NOMO-1 (cell line): ENCODE measurements at regions not wholly inside any gene's neighbourhood (a gene's known extent, or its start where the extent isn't known, plus 50 kb on each side); places are given as distances from the start of the nearest gene placed in this dataset.
"Not testable (repeated sequence)": the region's sequence is repeated elsewhere in the genome, so short reads cannot be mapped to it uniquely, and the experiment has no call there.

Experiments
- DNase-seq, 2 experiments: peaks; one replicate each; lab custom pipeline; 2025; ENCODE audit not compliant: unreplicated experiment in 2 of 2; lab: John Stamatoyannopoulos, UW

DNA sequence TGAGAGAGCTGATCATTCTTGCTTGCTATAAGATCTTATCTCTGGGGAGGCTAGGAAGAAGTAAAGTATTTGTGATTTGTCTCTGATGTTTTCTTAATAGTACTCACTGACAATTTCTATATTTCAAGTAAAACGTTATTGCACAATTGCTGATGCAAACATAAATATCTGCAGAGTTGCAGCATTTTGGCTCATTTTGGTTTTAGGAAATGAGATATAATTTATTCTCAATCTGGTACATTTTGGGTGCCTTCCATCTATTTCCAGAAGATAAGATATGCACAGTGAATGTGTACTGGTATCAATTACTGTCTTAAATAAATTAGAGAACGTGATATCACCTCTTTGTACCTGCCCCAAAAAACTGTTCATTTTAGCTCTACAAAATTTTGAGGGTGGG, 1431.5 kb downstream of the BRINP3 start:
- no peak for DNase-seq

DNA sequence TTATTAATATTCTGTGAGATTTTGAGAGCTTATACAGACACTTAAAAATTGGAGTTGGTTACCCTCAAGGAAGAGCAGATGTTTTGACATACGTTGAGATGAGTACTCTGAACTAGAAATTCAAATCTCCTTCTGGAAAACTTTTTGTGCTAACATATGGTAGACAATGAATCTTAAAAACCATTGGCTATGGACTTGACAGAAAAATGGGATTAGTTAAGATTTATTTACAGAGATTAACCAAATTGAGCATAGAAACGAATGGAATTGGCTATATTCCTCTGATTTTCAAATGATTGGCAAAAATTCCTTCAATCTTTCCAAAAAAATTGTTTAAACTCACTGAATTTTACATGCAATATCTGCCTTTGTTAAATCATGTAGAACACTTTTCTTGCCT, 1392.9 kb downstream of the BRINP3 start:
- DNase-seq = no peak

DNA sequence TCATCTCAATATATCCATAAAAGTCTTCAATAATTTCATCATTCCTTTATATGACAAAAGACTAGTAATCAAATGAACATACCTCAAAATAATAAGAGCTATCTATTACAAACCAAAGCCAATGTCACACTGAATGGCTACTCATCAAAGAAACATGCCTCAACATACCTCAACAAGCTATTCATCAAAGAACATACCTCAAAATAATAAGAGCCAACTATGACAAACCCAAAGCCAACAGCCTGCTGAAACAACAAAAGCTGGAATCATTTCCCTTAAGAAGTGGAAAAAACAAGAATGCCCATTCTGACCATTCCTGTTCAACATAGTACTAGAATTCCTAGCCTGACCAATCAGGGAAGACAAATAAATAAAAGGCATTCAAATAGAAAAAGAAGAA, 1373.7 kb downstream of the BRINP3 start:
- DNase-seq = no peak

- no peak for DNase-seq
These were observed 1360.4 kb downstream of the BRINP3 start for GRCh38 chr1:189117072-189117770.

DNA sequence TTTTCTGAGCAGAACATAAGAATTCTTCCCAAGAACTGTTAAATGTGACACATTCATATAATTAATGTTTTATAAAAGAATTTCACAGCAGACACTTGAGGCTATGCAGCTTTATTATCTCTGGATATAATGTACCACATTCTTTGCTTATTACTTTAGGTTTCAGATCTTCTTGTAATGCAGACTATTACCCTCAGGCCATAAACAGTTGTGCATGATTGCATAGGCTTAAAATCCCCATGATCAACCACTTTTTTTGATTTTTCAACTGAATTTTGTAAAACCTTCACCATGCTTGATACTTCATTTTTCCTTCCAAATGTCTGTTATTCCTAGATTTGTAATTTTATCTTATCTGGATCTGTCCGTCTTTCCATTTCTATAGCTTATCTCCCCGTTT, 1355.7 kb downstream of the BRINP3 start:
- no peak for DNase-seq

- no peak for DNase-seq
These were observed 1352.0 kb downstream of the BRINP3 start for GRCh38 chr1:189125694-189126093.

GRCh38 chr1:189131576-189131975, 1346.1 kb downstream of the BRINP3 start:
- DNase-seq = no peak

GRCh38 chr1:189139748-189140147, 1337.9 kb downstream of the BRINP3 start:
- not testable (repeated sequence) for DNase-seq

GRCh38 chr1:189141056-189141455, 1336.6 kb downstream of the BRINP3 start:
- DNase-seq = no peak

DNA sequence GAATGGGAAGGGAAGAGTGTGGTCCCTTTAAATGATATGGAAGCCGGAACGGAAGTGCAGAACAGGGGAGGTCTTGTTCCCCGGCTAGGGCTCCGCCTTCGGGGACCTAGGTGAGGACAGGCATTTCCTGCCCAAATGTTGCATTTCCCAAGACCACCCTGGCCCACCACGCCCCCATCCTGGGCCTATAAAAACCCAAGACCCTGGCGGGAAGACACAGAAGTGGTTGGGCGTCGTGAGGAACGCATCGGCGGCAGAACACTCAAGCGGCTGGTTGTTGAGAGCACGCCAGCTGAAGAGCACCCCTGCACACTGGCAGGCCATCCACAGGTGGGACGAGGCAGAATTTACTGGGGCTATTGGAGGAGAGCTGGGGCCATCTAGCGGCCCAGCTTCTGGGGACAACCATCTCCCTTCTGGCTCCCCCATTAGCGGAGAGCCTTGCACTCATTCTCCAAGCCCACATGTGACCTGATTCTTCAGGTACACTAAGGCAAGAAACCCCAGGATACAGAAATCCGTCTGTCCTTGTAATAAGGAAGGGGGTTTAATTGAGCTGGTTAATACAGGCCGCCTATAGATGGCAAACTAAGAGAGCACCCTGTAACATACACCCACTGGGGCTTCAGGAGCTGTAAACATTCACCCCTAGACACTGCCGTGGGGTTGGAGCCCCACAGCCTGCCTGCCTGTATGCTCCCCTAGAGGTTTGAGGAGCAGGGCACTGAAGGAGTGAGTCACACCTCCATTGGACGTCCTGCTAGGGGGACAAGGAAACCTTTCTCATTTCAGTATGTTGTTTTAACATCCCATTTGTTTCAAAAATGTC, 1327.9 kb downstream of the BRINP3 start:
- no peak for DNase-seq

- DNase-seq = no peak
These were observed 1327.0 kb downstream of the BRINP3 start for GRCh38 chr1:189150624-189151023.

DNA sequence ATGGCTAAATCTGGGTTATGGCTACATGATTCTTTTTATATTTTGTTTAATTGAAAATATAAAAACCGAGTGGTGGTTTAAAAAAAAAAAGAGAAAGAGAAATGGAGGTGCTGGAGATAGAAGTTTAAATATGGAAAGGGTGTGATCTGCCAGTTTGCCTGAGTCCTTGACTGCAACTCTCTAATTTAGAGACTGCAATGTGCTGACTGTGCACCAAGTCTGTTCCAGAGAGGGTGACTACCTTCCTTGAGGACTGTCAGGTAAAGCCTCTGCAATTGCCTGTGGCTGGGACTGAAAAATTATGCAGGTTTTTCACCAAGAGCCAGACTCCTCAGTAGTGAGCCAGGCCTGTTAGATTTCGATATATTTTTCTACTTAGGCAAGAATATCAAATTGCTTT, 1326.3 kb downstream of the BRINP3 start:
- DNase-seq = no peak

DNA sequence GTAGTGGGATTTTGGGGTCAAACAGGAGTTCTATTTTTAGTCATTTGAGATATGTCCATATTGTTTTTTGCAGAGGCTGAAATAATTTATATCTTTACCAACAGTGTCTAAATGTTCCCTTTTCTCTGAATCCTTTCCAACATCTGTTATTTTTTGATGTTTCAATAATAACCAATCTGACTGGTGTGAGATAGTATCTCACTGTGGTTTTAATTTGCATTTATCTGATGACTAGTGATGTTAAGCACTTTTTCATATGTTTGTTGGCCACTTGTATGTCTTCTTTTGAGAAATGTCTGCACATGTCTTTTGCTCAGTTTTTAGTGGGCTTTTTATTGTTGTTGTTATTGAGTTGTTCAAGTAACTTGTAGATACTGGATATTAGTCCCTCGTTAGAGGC, 1325.0 kb downstream of the BRINP3 start:
- DNase-seq = no peak

- DNase-seq = no peak
These were observed 1319.5 kb downstream of the BRINP3 start for GRCh38 chr1:189158155-189158554.

DNA sequence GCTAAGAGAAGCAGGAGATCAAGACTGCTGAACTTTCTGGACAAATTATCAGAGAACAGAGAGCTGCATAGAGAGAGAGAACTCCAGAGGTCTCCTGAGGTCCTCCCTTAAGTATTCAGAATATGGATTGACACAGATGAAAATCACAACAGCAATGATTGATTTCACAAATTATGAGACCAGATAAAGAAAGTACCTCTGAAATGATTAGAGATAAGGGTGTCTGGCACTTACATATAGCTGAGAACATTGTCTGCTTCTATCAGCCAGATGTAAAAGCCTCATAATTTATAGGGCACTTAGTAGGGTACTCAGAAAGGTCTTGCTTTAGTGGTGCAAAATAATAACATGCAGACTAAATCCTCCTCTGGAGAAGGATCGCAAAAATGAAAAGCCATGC, 1301.8 kb downstream of the BRINP3 start:
- no peak for DNase-seq

- DNase-seq = no peak
These were observed 1297.6 kb downstream of the BRINP3 start for GRCh38 chr1:189180057-189180456.

DNA sequence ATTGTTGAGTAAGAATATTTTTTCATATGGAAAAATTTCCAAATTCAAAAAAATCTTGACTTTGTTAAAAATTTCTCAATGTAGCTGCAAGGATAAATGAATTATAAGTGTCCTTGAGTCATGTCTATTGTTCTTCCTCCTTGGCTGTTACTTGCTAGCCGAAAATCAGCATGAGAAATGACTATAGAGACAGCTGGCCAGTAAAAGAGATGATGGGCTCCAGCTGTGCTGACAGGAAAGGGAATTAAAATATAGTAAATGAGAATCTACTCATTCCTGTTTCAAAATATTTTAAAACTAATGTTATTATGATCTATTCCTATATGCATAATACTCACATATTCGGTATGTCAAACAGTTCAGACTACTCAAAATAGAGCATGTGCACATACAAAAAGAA, 1292.6 kb downstream of the BRINP3 start:
- DNase-seq = no peak

- DNase-seq = no peak
These were observed 1284.7 kb downstream of the BRINP3 start for GRCh38 chr1:189192741-189193520.

GRCh38 chr1:189205863-189206262, 1271.8 kb downstream of the BRINP3 start:
- DNase-seq = no peak

DNA sequence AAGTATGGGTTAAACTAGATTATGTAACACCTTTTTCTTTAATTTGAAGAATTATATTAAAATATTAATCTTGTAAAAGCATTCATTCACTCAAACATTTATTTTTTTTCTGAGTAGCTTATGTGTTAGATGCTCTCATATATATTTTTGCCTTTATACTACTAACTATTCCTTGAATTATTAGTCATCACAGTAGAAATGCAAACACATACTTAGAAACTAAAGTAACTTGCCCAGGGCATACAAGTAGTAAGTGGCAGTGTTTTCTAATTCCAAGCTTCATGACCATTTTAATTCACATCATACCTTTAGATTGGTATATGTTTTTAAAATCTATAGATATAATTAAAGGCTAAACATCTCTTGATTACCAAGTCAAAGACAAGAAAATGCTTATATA, 1271.0 kb downstream of the BRINP3 start:
- DNase-seq = no peak

GRCh38 chr1:189211742-189212141, 1265.9 kb downstream of the BRINP3 start:
- no peak for DNase-seq
